ENCODE measurements at regions not wholly inside any gene's neighbourhood (a gene's known extent, or its start where the extent isn't known, plus 50 kb on each side); places are given as distances from the start of the nearest gene placed in this dataset.

GRCh38 chr2:5923957-5924945 lies 232.1 kb downstream of the SOX11 start (continued):
- TF ChIP-seq, protein P1, sequence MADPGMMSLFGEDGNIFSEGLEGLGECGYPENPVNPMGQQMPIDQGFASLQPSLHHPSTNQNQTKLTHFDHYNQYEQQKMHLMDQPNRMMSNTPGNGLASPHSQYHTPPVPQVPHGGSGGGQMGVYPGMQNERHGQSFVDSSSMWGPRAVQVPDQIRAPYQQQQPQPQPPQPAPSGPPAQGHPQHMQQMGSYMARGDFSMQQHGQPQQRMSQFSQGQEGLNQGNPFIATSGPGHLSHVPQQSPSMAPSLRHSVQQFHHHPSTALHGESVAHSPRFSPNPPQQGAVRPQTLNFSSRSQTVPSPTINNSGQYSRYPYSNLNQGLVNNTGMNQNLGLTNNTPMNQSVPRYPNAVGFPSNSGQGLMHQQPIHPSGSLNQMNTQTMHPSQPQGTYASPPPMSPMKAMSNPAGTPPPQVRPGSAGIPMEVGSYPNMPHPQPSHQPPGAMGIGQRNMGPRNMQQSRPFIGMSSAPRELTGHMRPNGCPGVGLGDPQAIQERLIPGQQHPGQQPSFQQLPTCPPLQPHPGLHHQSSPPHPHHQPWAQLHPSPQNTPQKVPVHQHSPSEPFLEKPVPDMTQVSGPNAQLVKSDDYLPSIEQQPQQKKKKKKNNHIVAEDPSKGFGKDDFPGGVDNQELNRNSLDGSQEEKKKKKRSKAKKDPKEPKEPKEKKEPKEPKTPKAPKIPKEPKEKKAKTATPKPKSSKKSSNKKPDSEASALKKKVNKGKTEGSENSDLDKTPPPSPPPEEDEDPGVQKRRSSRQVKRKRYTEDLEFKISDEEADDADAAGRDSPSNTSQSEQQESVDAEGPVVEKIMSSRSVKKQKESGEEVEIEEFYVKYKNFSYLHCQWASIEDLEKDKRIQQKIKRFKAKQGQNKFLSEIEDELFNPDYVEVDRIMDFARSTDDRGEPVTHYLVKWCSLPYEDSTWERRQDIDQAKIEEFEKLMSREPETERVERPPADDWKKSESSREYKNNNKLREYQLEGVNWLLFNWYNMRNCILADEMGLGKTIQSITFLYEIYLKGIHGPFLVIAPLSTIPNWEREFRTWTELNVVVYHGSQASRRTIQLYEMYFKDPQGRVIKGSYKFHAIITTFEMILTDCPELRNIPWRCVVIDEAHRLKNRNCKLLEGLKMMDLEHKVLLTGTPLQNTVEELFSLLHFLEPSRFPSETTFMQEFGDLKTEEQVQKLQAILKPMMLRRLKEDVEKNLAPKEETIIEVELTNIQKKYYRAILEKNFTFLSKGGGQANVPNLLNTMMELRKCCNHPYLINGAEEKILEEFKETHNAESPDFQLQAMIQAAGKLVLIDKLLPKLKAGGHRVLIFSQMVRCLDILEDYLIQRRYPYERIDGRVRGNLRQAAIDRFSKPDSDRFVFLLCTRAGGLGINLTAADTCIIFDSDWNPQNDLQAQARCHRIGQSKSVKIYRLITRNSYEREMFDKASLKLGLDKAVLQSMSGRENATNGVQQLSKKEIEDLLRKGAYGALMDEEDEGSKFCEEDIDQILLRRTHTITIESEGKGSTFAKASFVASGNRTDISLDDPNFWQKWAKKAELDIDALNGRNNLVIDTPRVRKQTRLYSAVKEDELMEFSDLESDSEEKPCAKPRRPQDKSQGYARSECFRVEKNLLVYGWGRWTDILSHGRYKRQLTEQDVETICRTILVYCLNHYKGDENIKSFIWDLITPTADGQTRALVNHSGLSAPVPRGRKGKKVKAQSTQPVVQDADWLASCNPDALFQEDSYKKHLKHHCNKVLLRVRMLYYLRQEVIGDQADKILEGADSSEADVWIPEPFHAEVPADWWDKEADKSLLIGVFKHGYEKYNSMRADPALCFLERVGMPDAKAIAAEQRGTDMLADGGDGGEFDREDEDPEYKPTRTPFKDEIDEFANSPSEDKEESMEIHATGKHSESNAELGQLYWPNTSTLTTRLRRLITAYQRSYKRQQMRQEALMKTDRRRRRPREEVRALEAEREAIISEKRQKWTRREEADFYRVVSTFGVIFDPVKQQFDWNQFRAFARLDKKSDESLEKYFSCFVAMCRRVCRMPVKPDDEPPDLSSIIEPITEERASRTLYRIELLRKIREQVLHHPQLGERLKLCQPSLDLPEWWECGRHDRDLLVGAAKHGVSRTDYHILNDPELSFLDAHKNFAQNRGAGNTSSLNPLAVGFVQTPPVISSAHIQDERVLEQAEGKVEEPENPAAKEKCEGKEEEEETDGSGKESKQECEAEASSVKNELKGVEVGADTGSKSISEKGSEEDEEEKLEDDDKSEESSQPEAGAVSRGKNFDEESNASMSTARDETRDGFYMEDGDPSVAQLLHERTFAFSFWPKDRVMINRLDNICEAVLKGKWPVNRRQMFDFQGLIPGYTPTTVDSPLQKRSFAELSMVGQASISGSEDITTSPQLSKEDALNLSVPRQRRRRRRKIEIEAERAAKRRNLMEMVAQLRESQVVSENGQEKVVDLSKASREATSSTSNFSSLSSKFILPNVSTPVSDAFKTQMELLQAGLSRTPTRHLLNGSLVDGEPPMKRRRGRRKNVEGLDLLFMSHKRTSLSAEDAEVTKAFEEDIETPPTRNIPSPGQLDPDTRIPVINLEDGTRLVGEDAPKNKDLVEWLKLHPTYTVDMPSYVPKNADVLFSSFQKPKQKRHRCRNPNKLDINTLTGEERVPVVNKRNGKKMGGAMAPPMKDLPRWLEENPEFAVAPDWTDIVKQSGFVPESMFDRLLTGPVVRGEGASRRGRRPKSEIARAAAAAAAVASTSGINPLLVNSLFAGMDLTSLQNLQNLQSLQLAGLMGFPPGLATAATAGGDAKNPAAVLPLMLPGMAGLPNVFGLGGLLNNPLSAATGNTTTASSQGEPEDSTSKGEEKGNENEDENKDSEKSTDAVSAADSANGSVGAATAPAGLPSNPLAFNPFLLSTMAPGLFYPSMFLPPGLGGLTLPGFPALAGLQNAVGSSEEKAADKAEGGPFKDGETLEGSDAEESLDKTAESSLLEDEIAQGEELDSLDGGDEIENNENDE (IDR thresholded peaks at IDR 0.05; ENCODE audit: insufficient replicate concordance, low read length), result no peak
- TF ChIP-seq TAF7 (optimal IDR thresholded peaks at IDR 0.05; ENCODE audit: borderline replicate concordance, low read depth, low read length) (no peak), CTBP2 (IDR thresholded peaks at IDR 0.05; ENCODE audit: borderline replicate concordance, insufficient read depth, insufficient read length, low read length) (no peak), SP2 (IDR thresholded peaks at IDR 0.05; ENCODE audit: low read length) (no peak), SAP30 (IDR thresholded peaks at IDR 0.05; ENCODE audit: insufficient read depth, insufficient replicate concordance, low read length) (no peak), ASH2L (IDR thresholded peaks at IDR 0.05; ENCODE audit: low read length) (no peak)

Data from H1 (cell line).